Fibroblast of the aortic adventitia (primary cell): ENCODE measurements at regions not wholly inside any gene's neighbourhood (a gene's known extent, or its start where the extent isn't known, plus 50 kb on each side); places are given as distances from the start of the nearest gene placed in this dataset.
"Not testable (repeated sequence)": the region's sequence is repeated elsewhere in the genome, so short reads cannot be mapped to it uniquely, and the experiment has no call there.

Experiments
- DNase-seq: peaks from one replicate; pipeline ENCODE4 v3.0.0-alpha.2; 2010; ENCODE audit warnings: low read depth
- H3K4me3 ChIP-seq: 2 replicates; pipeline ENCODE4 v1.5.1; 2011; ENCODE audit warnings: low read depth, mild to moderate bottlenecking, control low read depth, low read length, moderate library complexity
- CTCF ChIP-seq: IDR thresholded peaks from 2 replicates; pipeline ENCODE4 v1.5.1; 2011; ENCODE audit warnings: mild to moderate bottlenecking, low read length, control low read depth, inconsistent platforms; ENCODE audit not compliant: insufficient read depth

GRCh38 chr1:47594627-47595026 is 156.8 kb downstream of the FOXD2 start:
- TF ChIP-seq CTCF, result no peak
- DNase-seq, result no peak
- H3K4me3 ChIP-seq, result no peak overlapping the region

GRCh38 chr1:47596328-47596727 is 158.5 kb downstream of the FOXD2 start:
- no peak for TF ChIP-seq CTCF
- H3K4me3 ChIP-seq, result no peak overlapping the region
- no peak for DNase-seq

GRCh38 chr1:47598357-47598756 is 160.5 kb downstream of the FOXD2 start:
- no peak for TF ChIP-seq CTCF
- DNase-seq, result no peak
- no peak overlapping the region for H3K4me3 ChIP-seq

- no peak overlapping the region for H3K4me3 ChIP-seq
- no peak for TF ChIP-seq CTCF
- no peak for DNase-seq
Observed at GRCh38 chr1:47599777-47600176, 161.9 kb downstream of the FOXD2 start.

- not testable (repeated sequence) for DNase-seq, H3K4me3 ChIP-seq
Observed at GRCh38 chr1:47602491-47602890, 164.6 kb downstream of the FOXD2 start.

- H3K4me3 ChIP-seq, DNase-seq: not testable (repeated sequence)
Observed at GRCh38 chr1:47604869-47605268, 167.0 kb downstream of the FOXD2 start.

- no peak overlapping the region for H3K4me3 ChIP-seq
- DNase-seq, result no peak
- TF ChIP-seq CTCF, result no peak
Observed at GRCh38 chr1:47608296-47608875, 170.5 kb downstream of the FOXD2 start.

GRCh38 chr1:47611992-47612391 is 174.1 kb downstream of the FOXD2 start:
- TF ChIP-seq CTCF, result no peak
- no peak overlapping the region for H3K4me3 ChIP-seq
- no peak for DNase-seq
